Testis (tissue), 2 donors: ENCODE measurements at regions not wholly inside any gene's neighbourhood (a gene's known extent, or its start where the extent isn't known, plus 50 kb on each side); places are given as distances from the start of the nearest gene placed in this dataset.

Experiments used
- CTCF ChIP-seq, 3 experiments: fragments of 450-650 bp in 2 of 3; fragments of 200-600 bp in 1 of 3; sonication (generic) in 1 of 3; IDR thresholded peaks; one replicate each; pipeline ENCODE4 v1.5.1; 2016 to 2019; ENCODE audit warnings: antibody characterized with exemption in 3 of 3, mild to moderate bottlenecking in 2 of 3, moderate library complexity in 1 of 3
- POLR2A ChIP-seq: fragments of 450-650 bp; IDR thresholded peaks from one replicate; pipeline ENCODE4 v1.6.1; 2017; ENCODE audit warnings: antibody characterized with exemption, mild to moderate bottlenecking, moderate library complexity

DNA sequence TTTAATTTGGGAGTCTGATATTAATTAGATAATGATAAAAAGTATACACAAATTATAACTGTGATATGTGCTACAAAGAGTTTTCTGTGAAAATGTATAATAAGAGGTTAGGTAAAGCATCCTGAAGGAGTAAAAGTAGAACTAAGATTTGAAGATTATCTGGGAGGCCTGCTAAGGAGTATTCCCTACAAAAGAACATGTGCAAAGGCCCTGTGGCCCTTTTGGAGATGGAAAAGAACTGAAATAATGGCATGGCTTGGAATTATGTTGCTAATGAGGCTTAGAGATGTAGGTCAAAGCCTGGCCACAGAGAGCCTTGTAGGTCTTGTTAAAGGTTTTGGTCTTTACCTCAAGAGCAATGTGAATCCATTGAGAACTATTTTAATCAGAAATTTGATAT, 82.0 kb downstream of the ZIC4 start:
- TF ChIP-seq CTCF (IDR thresholded peaks at IDR 0.05) (no peak), POLR2A (no peak)
